Colonic mucosa (tissue), 4 donors: ENCODE measurements at regions not wholly inside any gene's neighbourhood (a gene's known extent, or its start where the extent isn't known, plus 50 kb on each side); places are given as distances from the start of the nearest gene placed in this dataset.

Experiments used
- DNase-seq: peaks from one replicate; pipeline ENCODE4 v3.0.0-alpha.2; 2020
- H3K27ac ChIP-seq: fragments of 200-600 bp; one replicate; pipeline ENCODE4 v1.8.0; 2021
- H3K27me3 ChIP-seq: fragments of 200-600 bp; one replicate; pipeline ENCODE4 v1.8.0; 2021
- H3K36me3 ChIP-seq: fragments of 200-600 bp; one replicate; pipeline ENCODE4 v1.8.0; 2021
- H3K4me1 ChIP-seq: fragments of 200-600 bp; one replicate; pipeline ENCODE4 v1.8.0; 2021; ENCODE audit warnings: mild to moderate bottlenecking
- H3K4me3 ChIP-seq: fragments of 200-600 bp; one replicate; pipeline ENCODE4 v1.8.0; 2021
- H3K9ac ChIP-seq, 2 donors: one replicate each; pipeline ENCODE4 v1.7.0; 2013; ENCODE audit warnings: control low read depth in 2 of 2, low read depth in 2 of 2, low read length in 2 of 2
- H3K9me3 ChIP-seq: fragments of 200-600 bp; one replicate; pipeline ENCODE4 v1.8.0; 2021
- CTCF ChIP-seq: fragments of 200-600 bp; IDR thresholded peaks from one replicate; pipeline ENCODE4 v1.8.0; 2022; ENCODE audit warnings: antibody characterized with exemption, mild to moderate bottlenecking
- intact Hi-C: fragments of 100-400 bp; cut with DNase I; formaldehyde crosslinking; loops from one replicate; pipeline ENCODE4 v1.14.1; 2022
- donor health status: healthy.
- donor health status: DM: no; HTN: no; CAD: no.
- donor health status: DM: no; HTN: no; CAD: no.

GRCh38 chr12:127311720-127312364, 955.1 kb upstream of the TMEM132C start:
- Histone ChIP-seq H3K9me3 (no peaks in the 10 kb centered on the region), H3K36me3 (no peaks in the 10 kb centered on the region), H3K27me3 (no peaks in the 10 kb centered on the region), H3K27ac (no peak overlapping the region), H3K4me1 (no peaks in the 10 kb centered on the region), H3K4me3 (no peak overlapping the region), H3K9ac (no peak overlapping the region)
- no peak for TF ChIP-seq CTCF
- intact Hi-C loops = no loop called here
- no peak for DNase-seq

- no peak for TF ChIP-seq CTCF
- no peak overlapping the region for H3K4me3 ChIP-seq
- H3K9ac ChIP-seq = no peak overlapping the region
- intact Hi-C loops = no loop called here
- no peaks in the 10 kb centered on the region for H3K36me3 ChIP-seq
- H3K27ac ChIP-seq = no peak overlapping the region
- H3K4me1 ChIP-seq = no peaks in the 10 kb centered on the region
- no peaks in the 10 kb centered on the region for H3K9me3 ChIP-seq
- no peak for DNase-seq
- H3K27me3 ChIP-seq = no peaks in the 10 kb centered on the region
Measured at GRCh38 chr12:127324681-127325080, 942.3 kb upstream of the TMEM132C start.

GRCh38 chr12:127327986-127328385, 939.0 kb upstream of the TMEM132C start:
- Histone ChIP-seq H3K27me3 (no peaks in the 10 kb centered on the region), H3K36me3 (no peaks in the 10 kb centered on the region), H3K4me1 (no peaks in the 10 kb centered on the region), H3K9me3 (no peaks in the 10 kb centered on the region), H3K4me3 (no peak overlapping the region), H3K9ac (no peak overlapping the region), H3K27ac (no peak overlapping the region)
- no peak for DNase-seq
- intact Hi-C loops = no loop called here
- no peak for TF ChIP-seq CTCF

- Histone ChIP-seq H3K27ac (no peak overlapping the region), H3K4me1 (no peaks in the 10 kb centered on the region), H3K27me3 (no peaks in the 10 kb centered on the region), H3K36me3 (no peaks in the 10 kb centered on the region), H3K4me3 (no peak overlapping the region), H3K9me3 (no peaks in the 10 kb centered on the region), H3K9ac (no peak overlapping the region)
- no peak for DNase-seq
- intact Hi-C loops = no loop called here
- TF ChIP-seq CTCF = no peak
Measured at GRCh38 chr12:127328867-127329266, 938.1 kb upstream of the TMEM132C start.

- Histone ChIP-seq H3K9ac (no peak overlapping the region), H3K27ac (no peak overlapping the region), H3K4me1 (no peaks in the 10 kb centered on the region), H3K27me3 (no peaks in the 10 kb centered on the region), H3K36me3 (no peaks in the 10 kb centered on the region), H3K4me3 (no peak overlapping the region), H3K9me3 (no peaks in the 10 kb centered on the region)
- no peak for DNase-seq
- intact Hi-C loops = no loop called here
- no peak for TF ChIP-seq CTCF
Measured at GRCh38 chr12:127334365-127334764, 932.6 kb upstream of the TMEM132C start.
